HG02870 (cell line): ENCODE measurements at regions not wholly inside any gene's neighbourhood (a gene's known extent, or its start where the extent isn't known, plus 50 kb on each side); places are given as distances from the start of the nearest gene placed in this dataset.
A peak's percentile ranks its signal among the peaks of the same experiment; 100 is the strongest.

Experiments used
- ATAC-seq: cut with Tn5 transposase; IDR thresholded peaks from one replicate; pipeline ENCODE4 v1.9.1; 2021; ENCODE audit warnings: mild to moderate bottlenecking, moderate library complexity; ENCODE audit not compliant: unreplicated experiment

- no peak for ATAC-seq
Measured at GRCh38 chr6:15008269-15008668, 237.6 kb upstream of the JARID2 start.

DNA sequence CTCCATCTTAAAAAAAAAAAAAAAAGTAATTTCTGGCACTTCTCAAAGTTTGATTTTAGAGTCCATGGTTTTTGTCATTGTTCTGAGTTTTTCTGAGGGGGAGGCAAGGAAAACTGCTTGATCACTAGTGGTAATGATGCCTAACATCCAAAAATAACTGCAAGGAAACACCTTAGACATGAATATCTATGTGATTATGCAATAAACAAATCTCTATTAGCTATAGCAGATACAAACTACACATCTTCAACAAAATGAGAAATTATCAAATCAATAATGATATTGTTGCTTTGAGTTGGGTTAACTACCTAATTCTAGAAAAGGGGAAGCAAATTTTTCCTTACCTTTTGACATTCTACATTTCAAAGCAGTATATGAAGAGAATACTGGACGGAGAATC lies 230.9 kb upstream of the JARID2 start:
- ATAC-seq = no peak

DNA sequence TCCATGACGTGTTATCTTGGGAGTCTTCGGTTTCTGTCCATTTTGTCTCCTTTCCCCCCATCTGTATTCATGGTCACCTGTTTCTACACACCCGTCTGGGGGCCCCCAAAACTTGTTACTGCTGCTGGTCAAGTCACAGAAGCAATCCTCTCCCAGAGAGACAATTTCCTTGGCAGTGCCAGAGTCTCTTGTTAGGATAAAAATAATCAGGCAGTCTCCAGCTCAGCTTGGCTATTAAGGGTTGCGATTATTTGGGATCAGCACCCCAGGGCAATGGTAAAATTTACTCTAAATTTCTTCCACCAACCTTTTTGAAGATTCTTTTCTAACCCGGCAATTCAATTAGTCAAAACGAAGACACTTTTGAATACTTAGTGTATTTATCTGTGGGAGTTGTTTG lies 229.1 kb upstream of the JARID2 start:
- ATAC-seq = no peak

- ATAC-seq = no peak
Measured at GRCh38 chr6:15017261-15017660, 228.6 kb upstream of the JARID2 start.

GRCh38 chr6:15017803-15018202 lies 228.1 kb upstream of the JARID2 start:
- no peak for ATAC-seq

DNA sequence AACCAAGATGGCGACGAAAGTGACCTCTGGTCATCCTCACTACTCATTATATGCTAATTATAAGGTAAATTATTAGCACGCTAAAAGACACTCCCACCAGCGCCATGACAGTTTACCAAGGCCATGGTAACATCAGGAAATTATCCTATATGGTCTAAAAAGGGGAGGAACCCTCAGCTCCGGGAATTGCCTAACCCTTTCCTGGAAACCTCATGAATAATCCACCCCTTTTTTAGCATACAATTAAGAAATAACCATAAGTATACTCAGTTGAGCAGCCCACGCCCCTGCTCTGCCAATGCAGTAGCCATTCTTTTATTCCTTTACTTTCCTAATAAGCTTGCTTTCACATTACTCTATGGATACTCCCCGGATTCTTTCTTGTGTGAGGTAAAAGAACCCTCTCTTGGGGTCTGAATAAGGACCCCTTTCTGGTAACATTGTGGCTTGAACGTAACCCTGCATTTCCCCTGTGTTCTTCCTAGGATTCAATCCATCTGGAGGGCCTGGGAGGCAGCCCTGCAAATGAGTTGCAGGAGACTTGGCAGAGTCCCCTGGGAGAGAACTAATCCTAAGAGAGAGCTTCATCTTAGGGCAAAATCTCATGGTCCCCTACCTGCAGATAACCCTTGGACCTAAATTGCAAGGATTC lies 225.6 kb upstream of the JARID2 start:
- no peak for ATAC-seq

- no peak for ATAC-seq
Measured at GRCh38 chr6:15021074-15021473, 224.8 kb upstream of the JARID2 start.

- ATAC-seq = peak; percentile 43
Measured at GRCh38 chr6:15023018-15023417, 222.9 kb upstream of the JARID2 start.

- ATAC-seq = peak; percentile 88
Measured at GRCh38 chr6:15023448-15023847, 222.4 kb upstream of the JARID2 start.

DNA sequence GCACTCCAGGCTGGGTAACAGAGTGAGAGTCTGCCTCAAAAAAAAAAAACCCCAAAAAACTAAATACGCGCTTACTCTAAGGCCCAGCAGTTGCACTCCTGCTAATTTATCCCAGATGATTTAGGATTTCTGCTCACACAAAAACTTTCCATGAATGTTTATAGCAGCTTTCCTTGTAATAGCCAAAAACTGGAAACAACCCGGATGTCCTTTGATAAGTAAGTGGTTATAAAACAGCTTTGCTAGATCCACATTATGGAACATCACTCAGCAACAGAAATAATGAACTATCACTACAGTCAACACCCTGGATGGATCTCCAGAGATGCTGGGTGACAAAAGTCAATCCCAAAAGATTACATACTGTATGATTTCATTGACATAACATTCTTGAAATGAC lies 220.4 kb upstream of the JARID2 start:
- no peak for ATAC-seq

DNA sequence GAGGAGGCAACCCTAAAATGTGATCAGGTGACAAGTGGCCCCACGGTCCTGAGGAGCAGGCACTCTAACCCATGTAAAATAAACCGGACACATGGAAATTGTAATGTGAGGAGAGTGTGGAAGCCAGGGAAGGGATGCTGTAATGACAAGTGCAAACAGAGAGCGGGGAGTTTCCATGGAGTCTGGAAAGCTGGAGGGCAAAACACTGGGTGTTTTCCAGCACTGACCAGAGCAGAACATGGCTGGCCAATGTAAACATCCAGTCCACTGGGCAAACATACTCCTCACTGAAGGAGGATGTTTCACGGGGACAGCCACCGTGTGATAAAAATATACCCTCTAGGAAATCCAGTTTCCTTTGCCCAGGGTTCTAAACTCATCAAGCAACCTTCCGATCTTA lies 219.0 kb upstream of the JARID2 start:
- no peak for ATAC-seq

DNA sequence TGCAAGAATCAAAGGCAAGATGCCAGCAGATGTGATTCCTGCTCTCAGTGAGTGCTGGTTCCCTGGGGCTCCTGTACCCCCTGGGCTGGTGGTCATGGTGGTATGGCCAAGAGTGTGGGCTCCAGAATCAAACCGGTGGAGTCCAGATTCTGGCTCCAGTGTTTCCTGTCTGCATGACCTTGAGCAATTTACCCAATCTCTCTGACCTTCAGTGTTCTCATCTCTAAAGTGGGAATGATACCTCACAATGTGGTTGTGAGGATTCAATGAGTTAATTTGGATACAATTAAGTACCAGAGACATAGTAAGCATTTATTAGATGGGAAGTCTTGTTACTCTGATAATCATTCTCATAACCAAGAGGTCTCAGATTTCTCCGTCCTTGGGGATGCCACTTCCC lies 218.4 kb upstream of the JARID2 start:
- no peak for ATAC-seq

- no peak for ATAC-seq
Measured at GRCh38 chr6:15032015-15032414, 213.9 kb upstream of the JARID2 start.

DNA sequence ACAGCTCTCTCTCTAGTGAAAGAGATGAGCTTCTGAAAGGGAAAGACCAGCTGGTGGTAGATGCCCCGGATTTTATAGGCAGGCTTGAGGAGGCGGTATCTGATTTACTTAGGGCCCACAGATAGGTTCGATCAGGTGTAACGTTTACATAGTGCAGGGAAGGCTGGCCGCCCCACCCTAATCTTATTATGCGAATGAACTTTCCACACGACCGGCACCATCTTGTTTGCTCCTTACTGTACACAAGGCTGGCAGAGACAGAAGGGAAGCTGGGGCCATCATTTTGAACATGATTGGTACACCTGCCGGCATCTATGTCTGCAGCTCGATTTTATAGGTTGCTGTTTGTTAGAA lies 212.0 kb upstream of the JARID2 start:
- ATAC-seq = no peak

- ATAC-seq = no peak
Measured at GRCh38 chr6:15036690-15037245, 209.1 kb upstream of the JARID2 start.

GRCh38 chr6:15037253-15037652 lies 208.6 kb upstream of the JARID2 start:
- ATAC-seq = no peak

- ATAC-seq = no peak
Measured at GRCh38 chr6:15038013-15038791, 207.7 kb upstream of the JARID2 start.

DNA sequence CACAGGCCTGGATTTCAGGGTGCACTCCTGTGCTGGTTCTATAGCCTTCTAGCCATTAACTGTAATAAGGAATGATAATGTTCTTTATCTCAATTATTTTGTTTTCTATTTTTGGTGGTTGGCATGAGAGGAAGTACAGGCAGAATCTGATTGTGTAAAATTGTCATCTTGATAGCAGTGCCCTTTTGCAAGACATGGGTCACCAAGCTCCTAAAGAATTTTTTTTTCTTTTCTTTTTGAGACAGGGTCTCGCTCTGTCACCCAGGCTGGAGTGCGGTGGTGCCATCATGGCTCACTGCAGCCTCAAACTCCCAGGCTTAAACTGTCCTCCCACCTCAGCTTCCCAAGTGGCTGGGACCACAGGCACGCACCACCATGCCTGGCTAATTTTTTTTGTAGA lies 206.7 kb upstream of the JARID2 start:
- no peak for ATAC-seq

DNA sequence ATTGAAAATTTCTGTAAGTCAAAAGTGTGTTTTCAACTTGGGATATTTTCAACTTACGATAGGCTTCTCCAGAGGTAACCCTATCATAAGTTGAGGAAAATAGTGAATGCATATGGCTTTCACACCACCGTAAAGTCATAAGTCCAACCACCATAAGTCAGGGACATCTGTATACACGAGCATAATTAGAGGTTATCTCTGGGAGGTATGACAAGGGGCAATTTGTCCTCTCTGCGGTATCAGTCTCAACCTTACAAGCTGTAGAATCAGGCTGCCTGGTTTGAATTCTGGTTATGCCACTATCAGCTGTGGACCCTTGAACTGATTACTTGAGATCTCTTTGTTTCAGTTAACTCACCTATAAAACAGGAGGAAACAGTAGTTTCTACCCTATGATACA lies 202.9 kb upstream of the JARID2 start:
- no peak for ATAC-seq

DNA sequence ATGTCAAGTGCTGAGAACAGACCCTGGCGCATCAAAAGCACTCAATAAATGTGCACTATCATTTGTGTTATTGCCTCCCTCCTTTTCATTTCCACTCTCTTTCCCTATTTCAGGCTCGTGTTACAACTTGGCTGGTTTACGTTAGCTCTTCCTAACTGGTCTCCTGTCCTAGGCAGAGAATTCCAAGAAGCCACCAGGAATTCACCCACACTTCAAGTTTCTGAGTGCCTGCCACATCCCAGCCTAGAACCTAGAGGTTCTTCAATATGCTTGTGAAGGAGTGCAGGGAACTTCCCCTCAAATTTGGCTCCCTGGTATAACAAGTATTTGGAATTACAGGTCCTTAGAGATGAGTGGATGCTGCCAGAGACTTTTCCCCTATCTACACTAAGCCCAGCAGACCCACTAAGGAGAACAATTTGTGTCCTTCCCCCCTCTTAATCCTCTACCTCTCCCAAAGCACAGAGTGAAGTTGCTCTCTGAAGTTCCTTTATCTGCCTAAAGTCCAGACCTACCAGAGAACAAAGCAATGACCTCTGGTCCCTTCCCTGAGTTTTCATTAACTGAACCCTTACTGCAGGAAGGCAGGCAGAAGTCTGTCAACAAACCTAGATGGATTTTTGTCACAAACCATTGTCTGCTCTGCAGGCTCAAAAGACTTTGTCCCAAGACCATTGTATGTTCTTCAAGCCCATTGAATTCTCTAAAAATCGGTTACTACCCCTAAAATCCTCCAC lies 201.6 kb upstream of the JARID2 start:
- ATAC-seq = no peak

- no peak for ATAC-seq
Measured at GRCh38 chr6:15044948-15045347, 200.9 kb upstream of the JARID2 start.

DNA sequence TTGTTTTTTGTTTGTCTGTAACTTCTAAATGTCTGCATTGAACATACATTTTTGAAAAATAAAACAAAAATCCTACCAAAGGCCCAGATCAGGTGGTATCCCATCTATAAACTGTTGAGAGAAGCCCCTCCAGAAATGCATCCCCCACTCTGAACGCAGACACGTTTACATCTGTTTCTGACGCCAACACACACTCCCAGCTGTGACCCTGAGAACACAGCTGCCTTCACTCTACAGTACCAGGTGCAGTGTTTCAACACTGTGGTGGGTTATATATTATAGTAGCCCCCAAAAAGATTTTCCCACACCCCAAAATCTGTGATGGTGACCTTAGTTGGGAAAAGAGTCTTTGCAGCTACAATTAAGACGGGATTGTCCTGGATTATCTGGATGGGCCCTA lies 199.1 kb upstream of the JARID2 start:
- ATAC-seq = no peak
